Activated naive CD4-positive, alpha-beta T cell treated with anti-CD3 and anti-CD28 coated beads, Interleukin-2, amount 10 ng/mL, durations not matched to agents 7 days and 5 days (primary cell): ENCODE measurements at regions not wholly inside any gene's neighbourhood (a gene's known extent, or its start where the extent isn't known, plus 50 kb on each side); places are given as distances from the start of the nearest gene placed in this dataset.
"Not testable (repeated sequence)": the region's sequence is repeated elsewhere in the genome, so short reads cannot be mapped to it uniquely, and the experiment has no call there.

Source experiments
- CTCF ChIA-PET: fragments of 350-600 bp; sonication (Branson Sonifier 250); formaldehyde crosslinking; loops from one replicate; lab custom pipeline; 2021; ENCODE audit warnings: antibody characterized with exemption; lab: Charles Lee
- DNase-seq: peaks from one replicate; pipeline ENCODE4 v3.0.0-alpha.2; 2020
- H3K27ac Mint-ChIP-seq: one replicate; pipeline ENCODE4 v1.8.0; 2021; ENCODE audit warnings: mild to moderate bottlenecking, moderate library complexity, mixed read lengths
- H3K27me3 Mint-ChIP-seq: one replicate; pipeline ENCODE4 v1.8.0; 2021; ENCODE audit warnings: mild to moderate bottlenecking, mixed read lengths
- H3K36me3 Mint-ChIP-seq: one replicate; pipeline ENCODE4 v1.8.0; 2021; ENCODE audit warnings: mixed read lengths
- H3K4me1 Mint-ChIP-seq: one replicate; pipeline ENCODE4 v1.8.0; 2021; ENCODE audit warnings: mixed read lengths
- H3K4me3 Mint-ChIP-seq: one replicate; pipeline ENCODE4 v1.8.0; 2021; ENCODE audit warnings: mild to moderate bottlenecking, moderate library complexity, mixed read lengths
- H3K9me3 Mint-ChIP-seq: one replicate; pipeline ENCODE4 v1.8.0; 2021; ENCODE audit warnings: mixed read lengths

- not testable (repeated sequence) for H3K27me3 Mint-ChIP-seq, H3K9me3 Mint-ChIP-seq, H3K4me3 Mint-ChIP-seq, H3K27ac Mint-ChIP-seq, DNase-seq
- CTCF ChIA-PET = interaction anchor here (1.2 to 3.1 kb wide), 3 partner anchors 229 to 315 kb away, joined by 3 to 35 read pairs (median 21); no protein-coding TSS in a partner anchor
- Mint-ChIP-seq H3K4me1 (peaks cover 14% of the 10 kb centered on the region), H3K36me3 (peaks cover 54% of the 10 kb centered on the region)
These were observed 101.2 kb upstream of the GRK3 start for GRCh38 chr22:25463347-25463628.

- H3K27me3 Mint-ChIP-seq, H3K4me3 Mint-ChIP-seq, H3K9me3 Mint-ChIP-seq, CTCF ChIA-PET, DNase-seq, H3K27ac Mint-ChIP-seq: not testable (repeated sequence)
- H3K36me3 Mint-ChIP-seq = peaks cover 44% of the 10 kb centered on the region
- H3K4me1 Mint-ChIP-seq = peaks cover 14% of the 10 kb centered on the region
These were observed 100.1 kb upstream of the GRK3 start for GRCh38 chr22:25464326-25464725.

- H3K9me3 Mint-ChIP-seq = no peaks in the 10 kb centered on the region
- CTCF ChIA-PET = no interaction called here
- no peak for DNase-seq
- no peak overlapping the region for H3K27ac Mint-ChIP-seq
- no peaks in the 10 kb centered on the region for H3K27me3 Mint-ChIP-seq
- H3K36me3 Mint-ChIP-seq = peaks cover 28% of the 10 kb centered on the region
- peaks cover 14% of the 10 kb centered on the region for H3K4me1 Mint-ChIP-seq
- H3K4me3 Mint-ChIP-seq = no peak overlapping the region
These were observed 98.5 kb upstream of the GRK3 start for GRCh38 chr22:25465949-25466348.

GRCh38 chr22:25472382-25472781, 92.1 kb upstream of the GRK3 start:
- CTCF ChIA-PET = interaction anchor here (0.6 kb wide), 1 partner anchor 234 kb away, joined by 3 read pairs; no protein-coding TSS in a partner anchor

GRCh38 chr22:25475257-25476022, 89.0 kb upstream of the GRK3 start:
- H3K4me3 Mint-ChIP-seq = no peak overlapping the region
- no peak overlapping the region for H3K27ac Mint-ChIP-seq
- DNase-seq = no peak
- peaks cover 5% of the 10 kb centered on the region for H3K4me1 Mint-ChIP-seq
- H3K36me3 Mint-ChIP-seq = peaks cover 10% of the 10 kb centered on the region
- H3K27me3 Mint-ChIP-seq = no peaks in the 10 kb centered on the region
- peaks cover 5% of the 10 kb centered on the region for H3K9me3 Mint-ChIP-seq
- CTCF ChIA-PET = interaction anchor here (0.7 to 2.2 kb wide), 3 partner anchors 13 to 331 kb away, joined by 3 to 7 read pairs (median 4); no protein-coding TSS in a partner anchor

More at GRCh38 chr22:25472382-25472781, 92.1 kb upstream of the GRK3 start:
- Mint-ChIP-seq H3K27ac (no peak overlapping the region), H3K4me3 (no peak overlapping the region), H3K9me3 (peaks cover 5% of the 10 kb centered on the region), H3K36me3 (peaks cover 11% of the 10 kb centered on the region), H3K4me1 (peaks cover 5% of the 10 kb centered on the region), H3K27me3 (no peaks in the 10 kb centered on the region)
- no peak for DNase-seq

- no peaks in the 10 kb centered on the region for H3K27me3 Mint-ChIP-seq
- H3K27ac Mint-ChIP-seq = no peak overlapping the region
- H3K4me3 Mint-ChIP-seq = no peak overlapping the region
- DNase-seq = no peak
- CTCF ChIA-PET = interaction anchor here (1.3 kb wide), 1 partner anchor 63 kb away, joined by 3 read pairs; no protein-coding TSS in a partner anchor
- peaks cover 7% of the 10 kb centered on the region for H3K9me3 Mint-ChIP-seq
- peaks cover 5% of the 10 kb centered on the region for H3K4me1 Mint-ChIP-seq
- H3K36me3 Mint-ChIP-seq = peaks cover 18% of the 10 kb centered on the region
These were observed 87.1 kb upstream of the GRK3 start for GRCh38 chr22:25477358-25477757.

- no peak for DNase-seq
- H3K36me3 Mint-ChIP-seq = peaks cover 19% of the 10 kb centered on the region
- H3K4me3 Mint-ChIP-seq = no peak overlapping the region
- H3K27ac Mint-ChIP-seq = no peak overlapping the region
- no peaks in the 10 kb centered on the region for H3K27me3 Mint-ChIP-seq
- peaks cover 7% of the 10 kb centered on the region for H3K9me3 Mint-ChIP-seq
- CTCF ChIA-PET = interaction anchor here (0.7 kb wide), 1 partner anchor 300 kb away, joined by 3 read pairs; no protein-coding TSS in a partner anchor
- H3K4me1 Mint-ChIP-seq = peaks cover 5% of the 10 kb centered on the region
These were observed 86.4 kb upstream of the GRK3 start for GRCh38 chr22:25478111-25478510.

GRCh38 chr22:25478528-25478927, 85.9 kb upstream of the GRK3 start:
- peaks cover 20% of the 10 kb centered on the region for H3K36me3 Mint-ChIP-seq
- H3K4me3 Mint-ChIP-seq = no peak overlapping the region
- CTCF ChIA-PET = interaction anchor here (0.7 kb wide), 1 partner anchor 299 kb away, joined by 3 read pairs; no protein-coding TSS in a partner anchor
- H3K27me3 Mint-ChIP-seq = no peaks in the 10 kb centered on the region
- no peak for DNase-seq
- peaks cover 6% of the 10 kb centered on the region for H3K4me1 Mint-ChIP-seq
- H3K27ac Mint-ChIP-seq = no peak overlapping the region
- H3K9me3 Mint-ChIP-seq = peaks cover 7% of the 10 kb centered on the region

GRCh38 chr22:25480868-25481267, 83.6 kb upstream of the GRK3 start:
- H3K36me3 Mint-ChIP-seq = peaks cover 35% of the 10 kb centered on the region
- H3K9me3 Mint-ChIP-seq, H3K27me3 Mint-ChIP-seq, H3K4me3 Mint-ChIP-seq, H3K27ac Mint-ChIP-seq, DNase-seq, CTCF ChIA-PET: not testable (repeated sequence)
- H3K4me1 Mint-ChIP-seq = peaks cover 20% of the 10 kb centered on the region

GRCh38 chr22:25482091-25482760, 82.2 kb upstream of the GRK3 start:
- peaks cover 39% of the 10 kb centered on the region for H3K36me3 Mint-ChIP-seq
- no peak overlapping the region for H3K4me3 Mint-ChIP-seq
- CTCF ChIA-PET = interaction anchor here (1.8 kb wide), 1 partner anchor 8 kb away, joined by 5 read pairs; no protein-coding TSS in a partner anchor
- H3K27me3 Mint-ChIP-seq = no peaks in the 10 kb centered on the region
- no peak for DNase-seq
- peaks cover 25% of the 10 kb centered on the region for H3K4me1 Mint-ChIP-seq
- peaks cover 4% of the 10 kb centered on the region for H3K9me3 Mint-ChIP-seq
- H3K27ac Mint-ChIP-seq = no peak overlapping the region

- peaks cover 2% of the 10 kb centered on the region for H3K9me3 Mint-ChIP-seq
- DNase-seq = no peak
- H3K36me3 Mint-ChIP-seq = peaks cover 39% of the 10 kb centered on the region
- no peak overlapping the region for H3K4me3 Mint-ChIP-seq
- no peak overlapping the region for H3K27ac Mint-ChIP-seq
- H3K4me1 Mint-ChIP-seq = peaks cover 25% of the 10 kb centered on the region
- H3K27me3 Mint-ChIP-seq = no peaks in the 10 kb centered on the region
- CTCF ChIA-PET = interaction anchor here (0.6 to 1.8 kb wide), 2 partner anchors 9 to 81 kb away, joined by 3 to 5 read pairs; no protein-coding TSS in a partner anchor
These were observed 81.4 kb upstream of the GRK3 start for GRCh38 chr22:25482868-25483639.

- no peak overlapping the region for H3K27ac Mint-ChIP-seq
- H3K27me3 Mint-ChIP-seq = no peaks in the 10 kb centered on the region
- CTCF ChIA-PET = interaction anchor here (1.8 kb wide), 1 partner anchor 10 kb away, joined by 5 read pairs; no protein-coding TSS in a partner anchor
- DNase-seq = no peak
- H3K4me3 Mint-ChIP-seq = no peak overlapping the region
- H3K36me3 Mint-ChIP-seq = peaks cover 39% of the 10 kb centered on the region
- peaks cover 25% of the 10 kb centered on the region for H3K4me1 Mint-ChIP-seq
- H3K9me3 Mint-ChIP-seq = peaks cover 2% of the 10 kb centered on the region
These were observed 80.5 kb upstream of the GRK3 start for GRCh38 chr22:25483931-25484330.

GRCh38 chr22:25484521-25485315, 79.8 kb upstream of the GRK3 start:
- Mint-ChIP-seq H3K9me3 (peaks cover 2% of the 10 kb centered on the region), H3K4me3 (no peak overlapping the region), H3K27me3 (no peaks in the 10 kb centered on the region), H3K27ac (no peak overlapping the region), H3K4me1 (peaks cover 25% of the 10 kb centered on the region), H3K36me3 (peaks cover 43% of the 10 kb centered on the region)
- no peak for DNase-seq
- CTCF ChIA-PET = no interaction called here
